SK-N-SH (cell line): ENCODE measurements at regions not wholly inside any gene's neighbourhood (a gene's known extent, or its start where the extent isn't known, plus 50 kb on each side); places are given as distances from the start of the nearest gene placed in this dataset.

Experiments used
- CTCF ChIA-PET: fragments of 300-600, 350-600 bp; formaldehyde crosslinking; extraction: SDS; loops from one replicate; lab custom pipeline; 2021; lab: Yijun Ruan, JAX
- POLR2A ChIA-PET: fragments of 350-600 bp; sonication (Branson Sonifier 250); formaldehyde crosslinking; extraction: SDS; loops from one replicate; lab custom pipeline; 2020; ENCODE audit warnings: antibody characterized with exemption, inconsistent platforms; lab: Yijun Ruan, JAX
- DNase-seq: peaks from one replicate; pipeline ENCODE4 v3.0.0; 2012
- H2AFZ ChIP-seq: fragments of 200-600 bp; sonication (generic); 2 replicates; pipeline ENCODE4 v1.8.1; 2016; ENCODE audit warnings: antibody characterized with exemption, mild to moderate bottlenecking, low read depth
- H3F3A ChIP-seq: fragments of 200-600 bp; sonication (generic); replicated peaks from 2 replicates; pipeline ENCODE3; 2016; ENCODE audit warnings: antibody characterized with exemption, mild to moderate bottlenecking; ENCODE audit not compliant: insufficient read depth
- H3K27ac ChIP-seq, 2 experiments: fragments of 200-500 bp in 1 of 2; fragments of 200-600 bp in 1 of 2; sonication (Bioruptor generic) in 1 of 2; sonication (generic), shearing (Covaris generic) in 1 of 2; 2 replicates each; pipeline versions ENCODE4 v1.5.1 to v1.6.1; 2014 to 2016; ENCODE audit warnings: low read depth in 2 of 2, inconsistent platforms in 1 of 2, low read length in 1 of 2, mild to moderate bottlenecking in 1 of 2, mixed read lengths in 1 of 2
- H3K27me3 ChIP-seq: fragments of 200-600 bp; sonication (generic), shearing (Covaris generic); 2 replicates; pipeline ENCODE4 v1.6.1; 2016; ENCODE audit warnings: mixed run types; ENCODE audit not compliant: insufficient read depth
- H3K36me3 ChIP-seq, 2 experiments: fragments of 200-500 bp in 1 of 2; fragments of 200-600 bp in 1 of 2; sonication (Bioruptor generic) in 1 of 2; sonication (generic) in 1 of 2; replicated peaks in 1 of 2; 2 replicates each; pipeline versions ENCODE3 to v1.5.1; 2014 to 2016; ENCODE audit warnings: low read length in 1 of 2, mild to moderate bottlenecking in 1 of 2; ENCODE audit not compliant: insufficient read depth in 2 of 2, control insufficient read depth in 1 of 2
- H3K4me1 ChIP-seq, 2 experiments: fragments of 200-500 bp in 1 of 2; fragments of 200-600 bp in 1 of 2; sonication (Bioruptor generic) in 1 of 2; sonication (generic), shearing (Covaris generic) in 1 of 2; 2 replicates each; pipeline versions ENCODE4 v1.5.1 to v1.6.1; 2014 to 2016; ENCODE audit warnings: low read depth in 1 of 2, low read length in 1 of 2, mixed run types in 1 of 2; ENCODE audit not compliant: insufficient read depth in 2 of 2, control insufficient read depth in 1 of 2
- H3K4me2 ChIP-seq: fragments of 200-600 bp; sonication (generic), shearing (Covaris generic); 2 replicates; pipeline ENCODE4 v1.6.1; 2017; ENCODE audit warnings: mixed run types
- H3K4me3 ChIP-seq, 2 experiments: fragments of 200-500 bp in 1 of 2; fragments of 200-600 bp in 1 of 2; sonication (Bioruptor generic) in 1 of 2; sonication (generic), shearing (Covaris generic) in 1 of 2; 2 replicates each; pipeline versions ENCODE4 v1.5.1 to v1.8.1; 2014 to 2016; ENCODE audit warnings: low read depth in 2 of 2, inconsistent platforms in 1 of 2, low read length in 1 of 2, mild to moderate bottlenecking in 1 of 2, mixed read lengths in 1 of 2, moderate library complexity in 1 of 2
- H3K79me2 ChIP-seq: fragments of 200-600 bp; sonication (generic); 2 replicates; pipeline ENCODE4 v1.8.1; 2017; ENCODE audit warnings: mild to moderate bottlenecking; ENCODE audit not compliant: insufficient read depth
- H3K9ac ChIP-seq: fragments of 200-600 bp; sonication (generic); 2 replicates; pipeline ENCODE4 v1.6.1; 2017; ENCODE audit warnings: mixed run types
- H3K9me2 ChIP-seq: fragments of 200-600 bp; sonication (generic); 2 replicates; pipeline ENCODE4 v1.6.1; 2017; ENCODE audit warnings: mixed run types
- H3K9me3 ChIP-seq: fragments of 200-600 bp; sonication (generic); 2 replicates; pipeline ENCODE4 v1.6.1; 2017; ENCODE audit warnings: mixed run types, mild to moderate bottlenecking, moderate library complexity
- H4K20me1 ChIP-seq: fragments of 200-600 bp; sonication (generic); 2 replicates; pipeline ENCODE4 v1.6.1; 2017; ENCODE audit warnings: mild to moderate bottlenecking, mixed run types; ENCODE audit not compliant: insufficient read depth
- CHD2 ChIP-seq: fragments of 150-350 bp; IDR thresholded peaks from 2 replicates; pipeline ENCODE4 v1.6.1; 2018; ENCODE audit warnings: low read length; ENCODE audit not compliant: partially characterized antibody
- CTCF ChIP-seq: fragments of 200-600 bp; sonication (generic); IDR thresholded peaks from 2 replicates; pipeline ENCODE4 v1.6.1; 2017; ENCODE audit warnings: antibody characterized with exemption, mild to moderate bottlenecking, moderate library complexity
- ELF1 ChIP-seq: IDR thresholded peaks from 2 replicates; pipeline ENCODE4 v1.4.0; 2012
- EP300 ChIP-seq, 2 experiments: IDR thresholded peaks; 2 replicates each; pipeline versions ENCODE4 v1.4.0 to v1.6.1; 2012; ENCODE audit warnings: borderline replicate concordance in 1 of 2, low read depth in 1 of 2, low read length in 1 of 2
- EZH2phosphoT487 ChIP-seq: fragments of 200-600 bp; sonication (generic); IDR thresholded peaks from 2 replicates; pipeline ENCODE4 v1.6.1; 2017; ENCODE audit warnings: low read depth, mixed run types, mild to moderate bottlenecking, antibody characterized with exemption, moderate library complexity, borderline replicate concordance
- FOSL2 ChIP-seq: IDR thresholded peaks from 2 replicates; pipeline ENCODE4 v1.4.0; 2012; ENCODE audit warnings: low read depth, mild to moderate bottlenecking, moderate library complexity, borderline replicate concordance
- GABPA ChIP-seq: IDR thresholded peaks from 2 replicates; pipeline ENCODE4 v1.4.0; 2012; ENCODE audit warnings: low read depth, mild to moderate bottlenecking
- GATA2 ChIP-seq: sonication (generic); formaldehyde crosslinking; IDR thresholded peaks from 2 replicates; pipeline ENCODE4 v1.5.0; 2020; ENCODE audit warnings: mild to moderate bottlenecking, missing genetic modification reagents
- IRF3 ChIP-seq: fragments of 150-350 bp; IDR thresholded peaks from 2 replicates; pipeline ENCODE4 v1.6.1; 2016; ENCODE audit warnings: mild to moderate bottlenecking, low read depth, low read length
- MAX ChIP-seq: IDR thresholded peaks from 2 replicates; pipeline ENCODE4 v1.4.0; 2012; ENCODE audit warnings: low read depth
- MEF2A ChIP-seq: IDR thresholded peaks from 2 replicates; pipeline ENCODE4 v1.4.0; 2012; ENCODE audit warnings: low read depth, borderline replicate concordance
- MXI1 ChIP-seq: IDR thresholded peaks from 2 replicates; pipeline ENCODE4 v1.6.1; 2012; ENCODE audit warnings: mild to moderate bottlenecking, low read depth, low read length, improper control_type of control experiment
- PBX3 ChIP-seq: IDR thresholded peaks from 2 replicates; pipeline ENCODE4; 2012
- POLR2AphosphoS5 ChIP-seq: IDR thresholded peaks from 2 replicates; pipeline ENCODE4 v1.6.1; 2012; ENCODE audit warnings: low read depth, low read length
- RFX5 ChIP-seq: IDR thresholded peaks from 2 replicates; pipeline ENCODE4 v1.6.1; 2012; ENCODE audit warnings: mild to moderate bottlenecking, improper control_type of control experiment, low read length
- SIN3A ChIP-seq: IDR thresholded peaks from 2 replicates; pipeline ENCODE4 v1.6.1; 2012; ENCODE audit warnings: low read depth, mild to moderate bottlenecking, low read length, moderate library complexity, borderline replicate concordance
- SMC3 ChIP-seq: IDR thresholded peaks from 2 replicates; pipeline ENCODE4 v1.6.1; 2012; ENCODE audit warnings: low read depth, low read length, improper control_type of control experiment
- TAF1 ChIP-seq: IDR thresholded peaks from 2 replicates; pipeline ENCODE4 v1.6.1; 2012; ENCODE audit warnings: low read depth, mild to moderate bottlenecking, low read length, moderate library complexity, borderline replicate concordance
- YY1 ChIP-seq: IDR thresholded peaks from 2 replicates; pipeline ENCODE4 v1.4.0; 2012; ENCODE audit warnings: low read depth, mild to moderate bottlenecking
- WGBS: methylation state at CpG from one replicate; pipeline ENCODE4 v1.1.6; 2017; ENCODE audit warnings: low lambda C conversion rate; 5-methylcytosine and 5-hydroxymethylcytosine counted together
- TF ChIP-seq, protein P1 (sequence below): IDR thresholded peaks from 2 replicates; pipeline ENCODE4 v1.4.0; 2012; ENCODE audit warnings: low read depth, borderline replicate concordance

DNA sequence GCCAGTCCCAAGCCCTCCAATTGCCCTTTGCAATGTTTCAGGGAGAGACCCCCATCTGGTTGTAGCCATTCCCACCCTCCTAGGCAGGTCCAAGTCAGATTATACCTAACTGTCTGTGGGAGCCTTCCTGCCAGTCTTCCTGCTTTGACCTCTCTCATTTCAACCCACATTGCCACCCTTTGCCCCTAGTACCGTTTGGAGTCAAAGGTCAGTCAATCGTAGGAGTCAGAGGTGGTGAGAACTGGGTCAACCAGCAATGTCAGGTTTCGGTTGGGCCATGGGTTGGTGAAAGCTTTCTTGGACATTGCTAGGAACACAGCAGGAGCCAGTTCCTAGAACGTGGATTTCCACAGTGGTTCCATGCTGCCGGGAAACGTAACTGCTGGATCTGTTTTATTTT lies 269.4 kb upstream of the GHITM start:
- TF ChIP-seq ELF1, result no peak
- no peak for TF ChIP-seq TAF1
- no peak for TF ChIP-seq EZH2phosphoT487
- no peak for TF ChIP-seq IRF3
- no peak for TF ChIP-seq SIN3A
- no peak for TF ChIP-seq SMC3
- TF ChIP-seq FOSL2, result no peak
- no peak for TF ChIP-seq MAX
- no peak for TF ChIP-seq MXI1
- no peak for TF ChIP-seq RFX5
- TF ChIP-seq, protein P1, sequence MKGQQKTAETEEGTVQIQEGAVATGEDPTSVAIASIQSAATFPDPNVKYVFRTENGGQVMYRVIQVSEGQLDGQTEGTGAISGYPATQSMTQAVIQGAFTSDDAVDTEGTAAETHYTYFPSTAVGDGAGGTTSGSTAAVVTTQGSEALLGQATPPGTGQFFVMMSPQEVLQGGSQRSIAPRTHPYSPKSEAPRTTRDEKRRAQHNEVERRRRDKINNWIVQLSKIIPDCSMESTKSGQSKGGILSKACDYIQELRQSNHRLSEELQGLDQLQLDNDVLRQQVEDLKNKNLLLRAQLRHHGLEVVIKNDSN, result no peak
- TF ChIP-seq EP300 (IDR thresholded peaks at IDR 0.05; ENCODE audit: borderline replicate concordance in 1 of 2, low read depth in 1 of 2, low read length in 1 of 2), result no peak
- no peak for TF ChIP-seq POLR2AphosphoS5
- TF ChIP-seq MEF2A, result no peak
- TF ChIP-seq GATA2, result no peak
- no peak for TF ChIP-seq PBX3
- TF ChIP-seq CTCF, result no peak
- no peak for TF ChIP-seq YY1
- TF ChIP-seq CHD2, result no peak
- TF ChIP-seq GABPA, result no peak
- H3K4me3 ChIP-seq, result no peak overlapping the region
- H3K36me3 ChIP-seq, result no peaks in the 10 kb centered on the region
- H3K27ac ChIP-seq, result no peak overlapping the region
- DNase-seq, result no peak
- H3F3A ChIP-seq, result no peaks in the 10 kb centered on the region
- ChIA-PET POLR2A (no interaction called here), CTCF (interaction anchor here (0.9 to 3.5 kb wide), 5 partner anchors 18 to 1075 kb away, joined by 3 to 59 read pairs (median 5); no protein-coding TSS in a partner anchor)
- no peaks in the 10 kb centered on the region for H4K20me1 ChIP-seq
- no peak overlapping the region for H3K9ac ChIP-seq
- no peak overlapping the region for H2AFZ ChIP-seq
- no peak overlapping the region for H3K4me2 ChIP-seq
- no peaks in the 10 kb centered on the region for H3K79me2 ChIP-seq
- H3K4me1 ChIP-seq, result no peaks in the 10 kb centered on the region; a peak in 1 of 4 replicates
- H3K9me2 ChIP-seq, result no peaks in the 10 kb centered on the region
- H3K27me3 ChIP-seq, result no peaks in the 10 kb centered on the region
- H3K9me3 ChIP-seq, result no peaks in the 10 kb centered on the region
- 53% methylated on average over 6 of the region's 6 CpGs for WGBS
